WI38 (cell line): ENCODE measurements at regions not wholly inside any gene's neighbourhood (a gene's known extent, or its start where the extent isn't known, plus 50 kb on each side); places are given as distances from the start of the nearest gene placed in this dataset.

Experiments used
- H3K4me3 ChIP-seq: 2 replicates; pipeline ENCODE4 v1.5.1; 2011; ENCODE audit warnings: low read depth, mild to moderate bottlenecking, control low read depth, low read length
- CTCF ChIP-seq: IDR thresholded peaks from 2 replicates; pipeline ENCODE4 v1.5.1; 2012; ENCODE audit warnings: low read depth, mild to moderate bottlenecking, control low read depth, low read length

- TF ChIP-seq CTCF, result no peak
- H3K4me3 ChIP-seq, result no peak overlapping the region
Observed at GRCh38 chr1:59101518-59101917, 195.4 kb upstream of the FGGY start.

- no peak overlapping the region for H3K4me3 ChIP-seq
- TF ChIP-seq CTCF, result no peak
Observed at GRCh38 chr1:59103457-59103856, 193.4 kb upstream of the FGGY start.

GRCh38 chr1:59104191-59104760, 192.6 kb upstream of the FGGY start:
- H3K4me3 ChIP-seq, result no peak overlapping the region
- TF ChIP-seq CTCF, result no peak

GRCh38 chr1:59105548-59106507, 191.1 kb upstream of the FGGY start:
- TF ChIP-seq CTCF, result no peak
- H3K4me3 ChIP-seq, result no peak overlapping the region

GRCh38 chr1:59107516-59107915, 189.4 kb upstream of the FGGY start:
- no peak for TF ChIP-seq CTCF
- H3K4me3 ChIP-seq, result no peak overlapping the region

GRCh38 chr1:59107916-59108315, 189.0 kb upstream of the FGGY start:
- H3K4me3 ChIP-seq, result no peak overlapping the region
- no peak for TF ChIP-seq CTCF
